ENCODE measurements at regions not wholly inside any gene's neighbourhood (a gene's known extent, or its start where the extent isn't known, plus 50 kb on each side); places are given as distances from the start of the nearest gene placed in this dataset.
"Not testable (repeated sequence)": the region's sequence is repeated elsewhere in the genome, so short reads cannot be mapped to it uniquely, and the experiment has no call there.

GRCh38 chr2:7866825-7867224, 815.0 kb upstream of the ID2 start:
- no peak overlapping the region for H3K4me3 ChIP-seq
- peak overlapping the region in 6 of 11 experiments; percentile 46 to 73 (median 62); a peak in 12 of 22 replicates for H3K4me2 ChIP-seq
- no peaks in the 10 kb centered on the region for H4K20me1 ChIP-seq
- H3K4me1 ChIP-seq, result peaks cover 9 to 28% (median 23%) of the 10 kb centered on the region in 10 experiments; a peak in 19 of 20 replicates
- no peak overlapping the region for H3K9ac ChIP-seq
- no peaks in the 10 kb centered on the region for H3K36me3 ChIP-seq
- H3K27me3 ChIP-seq, result no peaks in the 10 kb centered on the region
- no peaks in the 10 kb centered on the region for H3K9me3 ChIP-seq (replicated peaks in 1 of 11)
- peak overlapping the region in 4 of 11 experiments; percentile 28 to 53 (median 46); a peak in 3 of 22 replicates for H3K27ac ChIP-seq
- no peak for TF ChIP-seq Cebpa-rat (IDR thresholded peaks at IDR 0.05)

DNA sequence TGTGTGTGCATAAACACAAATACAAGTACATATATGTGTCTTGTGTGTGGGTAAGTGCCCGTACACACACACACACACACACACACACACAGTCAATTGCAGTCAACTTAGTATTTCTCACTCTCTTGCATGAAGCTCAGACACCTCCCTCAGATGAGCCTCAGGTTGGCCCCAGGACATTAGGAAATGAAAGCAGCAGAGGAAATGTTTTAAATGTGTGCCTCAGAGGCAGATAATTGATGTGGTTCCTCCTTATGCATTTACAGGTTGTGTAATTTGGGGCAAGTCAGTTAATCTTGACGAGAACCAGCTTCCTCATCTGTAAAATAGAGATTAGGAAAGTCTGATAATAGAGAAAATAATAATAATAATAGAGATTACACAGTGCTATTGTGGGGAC, 814.0 kb upstream of the ID2 start:
- Histone ChIP-seq H3K4me1 (peaks cover 6 to 28% (median 23%) of the 10 kb centered on the region in 10 experiments; a peak in 19 of 20 replicates), H3K27ac (peak overlapping the region in 8 of 11 experiments; percentile 27 to 67 (median 39); a peak in 14 of 22 replicates), H3K4me3 (no peak overlapping the region), H4K20me1 (no peaks in the 10 kb centered on the region), H3K9ac (no peak overlapping the region), H3K27me3 (no peaks in the 10 kb centered on the region), H3K9me3 (replicated peaks in 1 of 11) (no peaks in the 10 kb centered on the region), H3K36me3 (no peaks in the 10 kb centered on the region), H3K4me2 (peak overlapping the region; percentile 34 to 73 (median 52); a peak in 21 of 22 replicates)
- peak in 1 of 11 experiments; percentile 14; a peak in 1 of 22 replicates for TF ChIP-seq Cebpa-rat (IDR thresholded peaks at IDR 0.05)

DNA sequence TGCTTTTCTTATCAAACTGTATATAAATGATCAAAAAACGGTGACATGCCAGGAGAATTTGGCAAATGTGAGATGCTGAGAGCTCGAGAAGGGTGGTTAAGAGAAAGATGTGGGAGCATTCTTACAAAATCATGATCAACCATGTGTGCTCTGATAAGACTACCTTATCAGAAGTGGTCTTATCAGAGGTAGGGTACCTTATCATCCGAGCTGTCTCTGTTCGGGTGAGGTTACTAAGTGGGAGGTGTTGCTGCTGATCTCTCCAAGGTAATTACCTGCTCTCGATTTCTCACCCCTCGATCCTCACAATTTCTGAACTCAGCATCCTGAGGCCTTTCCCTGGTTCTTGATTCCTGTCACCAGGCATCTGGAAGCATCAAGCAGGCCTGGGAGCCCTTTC, 813.0 kb upstream of the ID2 start:
- Histone ChIP-seq H4K20me1 (no peaks in the 10 kb centered on the region), H3K36me3 (no peaks in the 10 kb centered on the region), H3K9me3 (replicated peaks in 1 of 11) (no peaks in the 10 kb centered on the region), H3K4me1 (peaks cover 6 to 28% (median 23%) of the 10 kb centered on the region in 10 experiments; a peak in 19 of 20 replicates), H3K9ac (no peak overlapping the region), H3K27ac (peak overlapping the region in 5 of 11 experiments; percentile 11 to 67 (median 39); a peak in 6 of 22 replicates), H3K4me2 (peak overlapping the region in 5 of 11 experiments; percentile 5 to 72 (median 35); a peak in 7 of 22 replicates), H3K27me3 (no peaks in the 10 kb centered on the region), H3K4me3 (no peak overlapping the region)
- no peak for TF ChIP-seq Cebpa-rat (IDR thresholded peaks at IDR 0.05)

GRCh38 chr2:7876445-7876844, 805.4 kb upstream of the ID2 start:
- not testable (repeated sequence) for H3K4me1 ChIP-seq; H3K4me3 ChIP-seq; H3K36me3 ChIP-seq; H3K4me2 ChIP-seq; H3K27ac ChIP-seq; H3K27me3 ChIP-seq; H3K9ac ChIP-seq; H3K9me3 ChIP-seq (replicated peaks in 1 of 11); H4K20me1 ChIP-seq

- not testable (repeated sequence) for H3K9ac ChIP-seq; H3K27me3 ChIP-seq; H3K4me1 ChIP-seq; H3K27ac ChIP-seq; H4K20me1 ChIP-seq; H3K4me3 ChIP-seq; H3K36me3 ChIP-seq; H3K9me3 ChIP-seq (replicated peaks in 1 of 11); H3K4me2 ChIP-seq
Measured at GRCh38 chr2:7878266-7878665, 803.6 kb upstream of the ID2 start.

DNA sequence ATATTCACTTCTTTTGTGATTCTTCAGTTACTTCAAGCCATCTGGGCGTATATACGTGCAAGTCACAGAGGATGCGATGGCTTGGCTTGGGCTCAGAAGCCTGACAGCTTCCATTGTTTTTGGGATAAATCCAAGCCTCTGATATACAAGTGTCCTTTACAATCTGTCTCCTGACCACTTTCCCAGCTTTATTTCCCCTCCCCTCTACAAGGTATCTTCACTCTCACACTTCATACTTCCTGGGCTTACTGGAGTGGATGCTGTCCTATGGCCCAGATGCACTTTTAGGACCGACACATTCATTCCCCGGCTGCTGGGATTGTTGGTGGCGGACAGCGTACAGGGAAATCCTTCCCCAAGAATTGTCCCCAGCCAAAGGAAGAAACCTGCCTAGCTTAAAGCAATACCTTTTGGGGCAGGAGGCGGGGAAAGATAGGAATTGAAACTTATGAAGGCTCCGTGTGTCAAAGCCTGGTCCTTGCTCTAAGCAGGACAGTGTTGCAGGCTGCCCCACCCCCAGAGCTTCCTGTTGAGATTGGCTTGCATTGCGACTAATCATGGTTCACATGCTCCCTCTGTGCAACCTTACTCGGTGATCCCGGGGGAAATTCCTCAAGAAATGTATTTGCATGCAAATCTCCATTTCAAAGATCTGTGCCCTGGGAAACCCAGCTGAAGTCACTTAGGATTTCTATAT, 802.9 kb upstream of the ID2 start:
- peaks cover 0 to 9% (median 1%) of the 10 kb centered on the region in 10 experiments; a peak in 7 of 20 replicates for H3K4me1 ChIP-seq
- peak overlapping the region in 1 of 11 experiments; percentile 15; a peak in 1 of 22 replicates for H3K4me2 ChIP-seq
- no peak overlapping the region for H3K9ac ChIP-seq
- peaks cover 0 to 9% (median 4%) of the 10 kb centered on the region in 11 experiments; a peak in 4 of 22 replicates for H3K9me3 ChIP-seq (replicated peaks in 1 of 11)
- H3K4me3 ChIP-seq, result no peak overlapping the region
- no peak overlapping the region for H3K27ac ChIP-seq
- H3K36me3 ChIP-seq, result no peaks in the 10 kb centered on the region
- no peaks in the 10 kb centered on the region for H3K27me3 ChIP-seq
- H4K20me1 ChIP-seq, result no peaks in the 10 kb centered on the region
- TF ChIP-seq Cebpa-rat (IDR thresholded peaks at IDR 0.05), result no peak

DNA sequence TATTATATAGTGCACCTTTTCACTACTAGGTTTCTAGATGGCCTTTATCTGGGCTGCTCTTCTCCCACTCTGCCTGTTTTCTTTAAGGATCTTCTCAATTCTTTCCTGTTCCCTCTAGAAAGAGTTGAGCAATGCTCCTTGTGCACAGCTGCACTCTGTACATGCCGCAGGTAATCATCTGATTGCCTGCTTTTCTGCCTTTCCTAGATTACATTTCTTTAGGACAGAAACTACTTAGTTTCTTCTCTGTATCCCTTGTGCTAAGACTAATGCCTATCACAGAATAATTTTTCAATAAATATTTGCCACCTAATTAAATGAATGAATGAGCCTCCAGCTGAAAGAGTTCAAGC, 802.4 kb upstream of the ID2 start:
- no peaks in the 10 kb centered on the region for H4K20me1 ChIP-seq
- peaks cover 0 to 9% (median 6%) of the 10 kb centered on the region in 11 experiments; a peak in 4 of 22 replicates for H3K9me3 ChIP-seq (replicated peaks in 1 of 11)
- H3K36me3 ChIP-seq, result no peaks in the 10 kb centered on the region
- H3K4me1 ChIP-seq, result peaks cover 0 to 14% (median 5%) of the 10 kb centered on the region in 10 experiments; a peak in 11 of 20 replicates
- peak overlapping the region in 1 of 11 experiments; percentile 15; a peak in 1 of 22 replicates for H3K4me2 ChIP-seq
- no peak overlapping the region for H3K4me3 ChIP-seq
- no peak overlapping the region for H3K27ac ChIP-seq
- no peak overlapping the region for H3K9ac ChIP-seq
- TF ChIP-seq Cebpa-rat (IDR thresholded peaks at IDR 0.05), result no peak
- no peaks in the 10 kb centered on the region for H3K27me3 ChIP-seq

GRCh38 chr2:7880126-7880525, 801.7 kb upstream of the ID2 start:
- Histone ChIP-seq H3K4me3 (no peak overlapping the region), H4K20me1 (no peaks in the 10 kb centered on the region), H3K27ac (no peak overlapping the region), H3K27me3 (no peaks in the 10 kb centered on the region), H3K36me3 (no peaks in the 10 kb centered on the region), H3K9ac (no peak overlapping the region), H3K4me1 (peaks cover 0 to 20% (median 6%) of the 10 kb centered on the region in 10 experiments; a peak in 12 of 20 replicates), H3K4me2 (no peak overlapping the region), H3K9me3 (replicated peaks in 1 of 11) (peaks cover 0 to 9% (median 6%) of the 10 kb centered on the region in 11 experiments; a peak in 4 of 22 replicates)
- TF ChIP-seq Cebpa-rat (IDR thresholded peaks at IDR 0.05), result no peak

DNA sequence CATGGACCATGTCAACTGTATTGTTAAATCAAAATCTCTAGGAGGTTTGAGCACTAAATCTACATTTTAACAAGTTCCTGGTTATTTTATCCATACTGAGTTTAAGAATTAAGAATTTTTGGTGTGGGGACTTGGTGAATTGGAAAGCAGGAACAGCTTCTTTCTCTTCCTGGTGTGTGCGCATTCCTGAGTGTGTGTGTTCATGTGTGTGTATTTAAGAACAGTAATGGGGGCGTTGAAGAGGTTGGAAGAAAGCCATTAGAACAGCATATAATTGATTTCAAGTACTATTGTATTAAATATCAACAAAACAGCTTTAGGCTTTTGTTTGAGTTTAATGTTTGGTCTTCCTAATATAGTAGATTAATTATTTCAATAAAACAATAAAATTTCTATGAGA, 801.3 kb upstream of the ID2 start:
- H3K4me3 ChIP-seq, result no peak overlapping the region

More for the DNA sequence above, 801.3 kb upstream of the ID2 start:
- peaks cover 0 to 9% (median 6%) of the 10 kb centered on the region in 11 experiments; a peak in 4 of 22 replicates for H3K9me3 ChIP-seq (replicated peaks in 1 of 11)
- H3K4me2 ChIP-seq, result no peak overlapping the region
- no peak overlapping the region for H3K9ac ChIP-seq
- H3K36me3 ChIP-seq, result no peaks in the 10 kb centered on the region
- H3K27ac ChIP-seq, result no peak overlapping the region
- H3K4me1 ChIP-seq, result peaks cover 0 to 21% (median 6%) of the 10 kb centered on the region in 10 experiments; a peak in 12 of 20 replicates
- no peaks in the 10 kb centered on the region for H3K27me3 ChIP-seq
- no peak for TF ChIP-seq Cebpa-rat (IDR thresholded peaks at IDR 0.05)
- no peaks in the 10 kb centered on the region for H4K20me1 ChIP-seq

All from BLaER1 treated with 17β-estradiol and CSF1 and Interleukin-3, amounts not matched to agents 10 nM and 100 nM (cell line).